CD4-positive, alpha-beta T cell treated with Interleukin-21 for 1 hour (primary cell): ENCODE measurements at regions not wholly inside any gene's neighbourhood (a gene's known extent, or its start where the extent isn't known, plus 50 kb on each side); places are given as distances from the start of the nearest gene placed in this dataset.

Source experiments
- DNase-seq: peaks from one replicate; pipeline ENCODE4 v3.0.0-alpha.2; 2020

- DNase-seq = no peak
Observed at GRCh38 chr5:97854871-97855762, 672.1 kb upstream of the RIOK2 start.

GRCh38 chr5:97874491-97874890 lies 691.4 kb upstream of the RIOK2 start:
- DNase-seq = no peak

GRCh38 chr5:97876272-97876671 lies 693.2 kb upstream of the RIOK2 start:
- no peak for DNase-seq

- DNase-seq = no peak
Observed at GRCh38 chr5:97877588-97877987, 694.5 kb upstream of the RIOK2 start.

- DNase-seq = no peak
Observed at GRCh38 chr5:97888439-97888838, 705.4 kb upstream of the RIOK2 start.

- no peak for DNase-seq
Observed at GRCh38 chr5:97891971-97892370, 708.9 kb upstream of the RIOK2 start.

GRCh38 chr5:97903742-97904141 lies 720.7 kb upstream of the RIOK2 start:
- no peak for DNase-seq

- DNase-seq = no peak
Observed at GRCh38 chr5:97906135-97906534, 723.1 kb upstream of the RIOK2 start.

- DNase-seq = no peak
Observed at GRCh38 chr5:97907646-97908400, 724.8 kb upstream of the RIOK2 start.

- no peak for DNase-seq
Observed at GRCh38 chr5:97909541-97909940, 726.5 kb upstream of the RIOK2 start.

- DNase-seq = no peak
Observed at GRCh38 chr5:97914483-97914882, 731.4 kb upstream of the RIOK2 start.

GRCh38 chr5:97915106-97915505 lies 732.1 kb upstream of the RIOK2 start:
- no peak for DNase-seq

- no peak for DNase-seq
Observed at GRCh38 chr5:97918057-97918456, 735.0 kb upstream of the RIOK2 start.

GRCh38 chr5:97918620-97919019 lies 735.6 kb upstream of the RIOK2 start:
- DNase-seq = no peak

- no peak for DNase-seq
Observed at GRCh38 chr5:97919719-97920118, 736.7 kb upstream of the RIOK2 start.

- DNase-seq = no peak
Observed at GRCh38 chr5:97922776-97923175, 739.7 kb upstream of the RIOK2 start.

- no peak for DNase-seq
Observed at GRCh38 chr5:97923496-97923895, 740.4 kb upstream of the RIOK2 start.

- DNase-seq = no peak
Observed at GRCh38 chr5:97923997-97924396, 741.0 kb upstream of the RIOK2 start.

- DNase-seq = no peak
Observed at GRCh38 chr5:97929383-97929782, 746.3 kb upstream of the RIOK2 start.

- DNase-seq = no peak
Observed at GRCh38 chr5:97931829-97932228, 748.8 kb upstream of the RIOK2 start.

- DNase-seq = no peak
Observed at GRCh38 chr5:97936231-97936630, 753.2 kb upstream of the RIOK2 start.

GRCh38 chr5:97937846-97938245 lies 754.8 kb upstream of the RIOK2 start:
- no peak for DNase-seq

- DNase-seq = no peak
Observed at GRCh38 chr5:97943036-97943435, 760.0 kb upstream of the RIOK2 start.

- no peak for DNase-seq
Observed at GRCh38 chr5:97951139-97951538, 768.1 kb upstream of the RIOK2 start.
